Gastrocnemius medialis (tissue), 4 donors: ENCODE measurements at regions not wholly inside any gene's neighbourhood (a gene's known extent, or its start where the extent isn't known, plus 50 kb on each side); places are given as distances from the start of the nearest gene placed in this dataset.

Experiments
- CTCF ChIP-seq, 5 experiments: fragments of 450-650 bp in 3 of 5; fragments of 200-600 bp in 2 of 5; sonication (generic) in 2 of 5; IDR thresholded peaks in 4 of 5; conservative IDR thresholded peaks in 1 of 5; 1 replicate in 4 of 5; 2 replicates in 1 of 5; pipeline ENCODE4 v1.5.1; 2016 to 2019; ENCODE audit warnings: antibody characterized with exemption in 5 of 5, mild to moderate bottlenecking in 3 of 5, moderate library complexity in 3 of 5
- POLR2A ChIP-seq, 2 donors: fragments of 450-650 bp; IDR thresholded peaks; one replicate each; pipeline ENCODE4 v1.6.1; 2017; ENCODE audit warnings: antibody characterized with exemption in 2 of 2, mild to moderate bottlenecking in 2 of 2, moderate library complexity in 2 of 2

- TF ChIP-seq CTCF (IDR thresholded peaks at IDR 0.05 in 4 of 5, conservative IDR thresholded peaks at IDR 0.05 in 1 of 5) = no peak
- no peak for TF ChIP-seq POLR2A (IDR thresholded peaks at IDR 0.05)
Measured at GRCh38 chr18:41814651-41815050, 140.4 kb upstream of the PIK3C3 start.
